Naive thymus-derived CD8-positive, alpha-beta T cell (primary cell): ENCODE measurements at regions not wholly inside any gene's neighbourhood (a gene's known extent, or its start where the extent isn't known, plus 50 kb on each side); places are given as distances from the start of the nearest gene placed in this dataset.

Experiments
- ATAC-seq, 2 donors: fragments of 150-1000 bp; cut with Tn5 transposase in 1 of 2; sonication (Bioruptor Pico), chemical (Tn5 transposase) in 1 of 2; 1 replicate in 1 of 2; 2 replicates in 1 of 2; pipeline ENCODE4 v1.10.0; 2021; ENCODE audit warnings: mild to moderate bottlenecking in 2 of 2, moderate library complexity in 2 of 2
- POLR2A ChIA-PET: fragments of 350-600 bp; sonication (Branson Sonifier 250); formaldehyde crosslinking; loops from one replicate; lab custom pipeline; 2021; ENCODE audit warnings: antibody characterized with exemption; lab: Charles Lee
- DNase-seq, 10 donors: peaks; one replicate each; pipeline versions ENCODE4 v3.0.0 to v3.0.0-alpha.2; 2020 to 2022
- H3K27ac Mint-ChIP-seq, 10 donors: one replicate each; pipeline ENCODE4 v1.8.0; 2020 to 2022; ENCODE audit warnings: mild to moderate bottlenecking in 10 of 10, mixed read lengths in 10 of 10, moderate library complexity in 4 of 10, inconsistent platforms in 1 of 10
- H3K27me3 Mint-ChIP-seq, 5 donors: one replicate each; pipeline ENCODE4 v1.8.0; 2021 to 2022; ENCODE audit warnings: mixed read lengths in 5 of 5
- H3K36me3 Mint-ChIP-seq, 3 donors: one replicate each; pipeline ENCODE4 v1.8.0; 2020 to 2022; ENCODE audit warnings: mixed read lengths in 3 of 3, mild to moderate bottlenecking in 2 of 3, inconsistent platforms in 1 of 3
- H3K4me1 Mint-ChIP-seq, 4 donors: one replicate each; pipeline ENCODE4 v1.8.0; 2021 to 2022; ENCODE audit warnings: mixed read lengths in 4 of 4
- H3K4me3 Mint-ChIP-seq, 10 donors: one replicate each; pipeline ENCODE4 v1.8.0; 2020 to 2022; ENCODE audit warnings: mild to moderate bottlenecking in 10 of 10, mixed read lengths in 10 of 10, moderate library complexity in 6 of 10, inconsistent platforms in 1 of 10
- H3K9me3 Mint-ChIP-seq, 9 donors: one replicate each; pipeline ENCODE4 v1.8.0; 2020 to 2022; ENCODE audit warnings: mixed read lengths in 9 of 9, mild to moderate bottlenecking in 3 of 9, inconsistent platforms in 1 of 9, moderate library complexity in 1 of 9

- H3K9me3 Mint-ChIP-seq = no peaks in the 10 kb centered on the region
- DNase-seq (no peak), ATAC-seq (no peak)
- POLR2A ChIA-PET = no interaction called here
- no peak overlapping the region for H3K27ac Mint-ChIP-seq
- peaks cover 0 to 2% (median 0%) of the 10 kb centered on the region in 4 donors for H3K4me1 Mint-ChIP-seq
- H3K4me3 Mint-ChIP-seq = no peak overlapping the region
- no peaks in the 10 kb centered on the region for H3K36me3 Mint-ChIP-seq
- peaks cover 3 to 16% (median 10%) of the 10 kb centered on the region in 5 donors for H3K27me3 Mint-ChIP-seq
These were observed 73.8 kb upstream of the TPM1 start for GRCh38 chr15:62968699-62969098.

GRCh38 chr15:62969442-62970089 lies 73.0 kb upstream of the TPM1 start:
- Mint-ChIP-seq H3K27me3 (peaks cover 3 to 16% (median 10%) of the 10 kb centered on the region in 5 donors), H3K36me3 (no peaks in the 10 kb centered on the region), H3K9me3 (no peaks in the 10 kb centered on the region), H3K4me1 (peaks cover 0 to 2% (median 0%) of the 10 kb centered on the region in 4 donors), H3K4me3 (no peak overlapping the region), H3K27ac (peak overlapping the region in 1 of 10 donors; percentile 61)
- POLR2A ChIA-PET = no interaction called here
- ATAC-seq (no peak), DNase-seq (no peak)

GRCh38 chr15:62972814-62973213 lies 69.7 kb upstream of the TPM1 start:
- DNase-seq (no peak), ATAC-seq (no peak)
- no peak overlapping the region for H3K27ac Mint-ChIP-seq
- H3K4me3 Mint-ChIP-seq = no peak overlapping the region
- H3K4me1 Mint-ChIP-seq = peaks cover 0 to 2% (median 0%) of the 10 kb centered on the region in 4 donors
- H3K27me3 Mint-ChIP-seq = peaks cover 3 to 16% (median 9%) of the 10 kb centered on the region in 5 donors
- H3K36me3 Mint-ChIP-seq = no peaks in the 10 kb centered on the region
- no peaks in the 10 kb centered on the region for H3K9me3 Mint-ChIP-seq
- POLR2A ChIA-PET = no interaction called here

GRCh38 chr15:62975515-62975914 lies 67.0 kb upstream of the TPM1 start:
- H3K27ac Mint-ChIP-seq = no peak overlapping the region
- peaks cover 0 to 2% (median 0%) of the 10 kb centered on the region in 4 donors for H3K4me1 Mint-ChIP-seq
- ATAC-seq (no peak), DNase-seq (no peak)
- H3K36me3 Mint-ChIP-seq = no peaks in the 10 kb centered on the region
- POLR2A ChIA-PET = no interaction called here
- H3K27me3 Mint-ChIP-seq = peaks cover 2 to 11% (median 6%) of the 10 kb centered on the region in 5 donors
- no peak overlapping the region for H3K4me3 Mint-ChIP-seq
- H3K9me3 Mint-ChIP-seq = no peaks in the 10 kb centered on the region

GRCh38 chr15:62976301-62976881 lies 66.2 kb upstream of the TPM1 start:
- Mint-ChIP-seq H3K4me1 (peaks cover 0 to 2% (median 0%) of the 10 kb centered on the region in 4 donors), H3K9me3 (no peaks in the 10 kb centered on the region), H3K27ac (no peak overlapping the region), H3K27me3 (peaks cover 0 to 7% (median 4%) of the 10 kb centered on the region in 5 donors), H3K4me3 (no peak overlapping the region), H3K36me3 (no peaks in the 10 kb centered on the region)
- POLR2A ChIA-PET = no interaction called here
- ATAC-seq = no peak
- DNase-seq = no peak

GRCh38 chr15:62977952-62978811 lies 64.4 kb upstream of the TPM1 start:
- no peaks in the 10 kb centered on the region for H3K9me3 Mint-ChIP-seq
- H3K27ac Mint-ChIP-seq = no peak overlapping the region
- no peak overlapping the region for H3K4me3 Mint-ChIP-seq
- DNase-seq (no peak), ATAC-seq (no peak)
- H3K4me1 Mint-ChIP-seq = no peaks in the 10 kb centered on the region
- POLR2A ChIA-PET = no interaction called here
- H3K36me3 Mint-ChIP-seq = no peaks in the 10 kb centered on the region
- H3K27me3 Mint-ChIP-seq = peaks cover 0 to 3% (median under 1%) of the 10 kb centered on the region in 5 donors

- ATAC-seq (no peak), DNase-seq (no peak)
- Mint-ChIP-seq H3K27ac (no peak overlapping the region), H3K27me3 (peaks cover 0 to 6% (median 2%) of the 10 kb centered on the region in 5 donors), H3K4me1 (no peaks in the 10 kb centered on the region), H3K9me3 (no peaks in the 10 kb centered on the region), H3K36me3 (no peaks in the 10 kb centered on the region), H3K4me3 (no peak overlapping the region)
- POLR2A ChIA-PET = no interaction called here
These were observed 63.3 kb upstream of the TPM1 start for GRCh38 chr15:62979252-62979651.

GRCh38 chr15:62981071-62981470 lies 61.5 kb upstream of the TPM1 start:
- Mint-ChIP-seq H3K9me3 (peaks cover 0 to 2% (median 0%) of the 10 kb centered on the region in 9 donors), H3K27me3 (peaks cover 3 to 15% (median 10%) of the 10 kb centered on the region in 5 donors), H3K4me1 (no peaks in the 10 kb centered on the region), H3K36me3 (no peaks in the 10 kb centered on the region), H3K27ac (no peak overlapping the region), H3K4me3 (no peak overlapping the region)
- DNase-seq (no peak), ATAC-seq (no peak)
- POLR2A ChIA-PET = no interaction called here

- no peaks in the 10 kb centered on the region for H3K36me3 Mint-ChIP-seq
- peaks cover 0 to 2% (median 0%) of the 10 kb centered on the region in 9 donors for H3K9me3 Mint-ChIP-seq
- H3K4me1 Mint-ChIP-seq = no peaks in the 10 kb centered on the region
- H3K27me3 Mint-ChIP-seq = peaks cover 11 to 27% (median 24%) of the 10 kb centered on the region in 5 donors
- H3K27ac Mint-ChIP-seq = no peak overlapping the region
- no peak overlapping the region for H3K4me3 Mint-ChIP-seq
- ATAC-seq (no peak), DNase-seq (no peak)
- POLR2A ChIA-PET = no interaction called here
These were observed 58.6 kb upstream of the TPM1 start for GRCh38 chr15:62983956-62984355.

GRCh38 chr15:62985768-62986167 lies 56.8 kb upstream of the TPM1 start:
- no peak for DNase-seq
- peaks cover 0 to 2% (median 0%) of the 10 kb centered on the region in 9 donors for H3K9me3 Mint-ChIP-seq
- POLR2A ChIA-PET = no interaction called here
- no peak for ATAC-seq
- H3K4me1 Mint-ChIP-seq = no peaks in the 10 kb centered on the region
- peaks cover 13 to 38% (median 29%) of the 10 kb centered on the region in 5 donors for H3K27me3 Mint-ChIP-seq
- H3K4me3 Mint-ChIP-seq = no peak overlapping the region
- no peaks in the 10 kb centered on the region for H3K36me3 Mint-ChIP-seq
- H3K27ac Mint-ChIP-seq = peak overlapping the region in 1 of 10 donors; percentile 20

GRCh38 chr15:62986948-62987347 lies 55.6 kb upstream of the TPM1 start:
- Mint-ChIP-seq H3K9me3 (peaks cover 0 to 2% (median 0%) of the 10 kb centered on the region in 9 donors), H3K4me3 (no peak overlapping the region), H3K27me3 (peaks cover 13 to 40% (median 30%) of the 10 kb centered on the region in 5 donors), H3K27ac (no peak overlapping the region), H3K4me1 (no peaks in the 10 kb centered on the region), H3K36me3 (no peaks in the 10 kb centered on the region)
- ATAC-seq (no peak), DNase-seq (no peak)
- POLR2A ChIA-PET = no interaction called here

GRCh38 chr15:62988701-62989100 lies 53.8 kb upstream of the TPM1 start:
- Mint-ChIP-seq H3K36me3 (no peaks in the 10 kb centered on the region), H3K4me1 (no peaks in the 10 kb centered on the region), H3K4me3 (no peak overlapping the region), H3K27me3 (peaks cover 12 to 42% (median 37%) of the 10 kb centered on the region in 5 donors), H3K9me3 (peaks cover 0 to 2% (median 0%) of the 10 kb centered on the region in 9 donors), H3K27ac (no peak overlapping the region)
- ATAC-seq (no peak), DNase-seq (no peak)
- POLR2A ChIA-PET = no interaction called here
